Neural cell (in vitro differentiated cells): ENCODE measurements at regions not wholly inside any gene's neighbourhood (a gene's known extent, or its start where the extent isn't known, plus 50 kb on each side); places are given as distances from the start of the nearest gene placed in this dataset.

ENCODE experiments used
- H2AFZ ChIP-seq: fragments of 200-600, 300-800 bp; sonication (generic), shearing (Covaris generic); 2 replicates; pipeline ENCODE4 v1.6.0; 2014; ENCODE audit warnings: low read depth, mild to moderate bottlenecking, antibody characterized with exemption, low read length, moderate library complexity
- H3F3A ChIP-seq: fragments of 200-600 bp; shearing (Covaris generic); 2 replicates; pipeline ENCODE4 v1.6.1; 2016; ENCODE audit warnings: mild to moderate bottlenecking, moderate library complexity, mixed read lengths, antibody characterized with exemption, low read length; ENCODE audit not compliant: insufficient read depth, poor library complexity, severe bottlenecking
- H3K27ac ChIP-seq: fragments of 200-600, 300-800 bp; sonication (generic), shearing (Covaris generic); 2 replicates; pipeline ENCODE4 v1.5.1; 2014; ENCODE audit warnings: mild to moderate bottlenecking, low read length, moderate library complexity
- H3K27me3 ChIP-seq: fragments of 300-800, 200-600 bp; sonication (generic), shearing (Covaris generic); 2 replicates; pipeline ENCODE4 v1.6.0; 2014; ENCODE audit warnings: mild to moderate bottlenecking, low read depth, low read length, moderate library complexity; ENCODE audit not compliant: insufficient read depth
- H3K36me3 ChIP-seq: fragments of 300-800, 200-600 bp; sonication (generic), shearing (Covaris generic); 2 replicates; pipeline ENCODE4 v1.5.1; 2014; ENCODE audit warnings: mild to moderate bottlenecking, antibody characterized with exemption, low read length, moderate library complexity; ENCODE audit not compliant: insufficient read depth
- H3K4me2 ChIP-seq: fragments of 300-800, 200-600 bp; sonication (generic), shearing (Covaris generic); 2 replicates; pipeline ENCODE4 v1.6.0; 2014; ENCODE audit warnings: mild to moderate bottlenecking, low read length
- H3K4me3 ChIP-seq: fragments of 300-800, 200-600 bp; sonication (generic), shearing (Covaris generic); 2 replicates; pipeline ENCODE4 v1.5.1; 2014; ENCODE audit warnings: mild to moderate bottlenecking, low read length, moderate library complexity
- H3K79me2 ChIP-seq: fragments of 200-600 bp; shearing (Covaris generic); replicated peaks from 2 replicates; pipeline ENCODE4 v1.6.0; 2014; ENCODE audit warnings: mild to moderate bottlenecking, low read length, moderate library complexity; ENCODE audit not compliant: insufficient read depth
- H3K9ac ChIP-seq: fragments of 300-800, 200-600 bp; sonication (generic), shearing (Covaris generic); 2 replicates; pipeline ENCODE4 v1.6.1; 2016; ENCODE audit warnings: mild to moderate bottlenecking, low read length, mixed read lengths
- H3K9me2 ChIP-seq: fragments of 200-600 bp; shearing (Covaris generic); 2 replicates; pipeline ENCODE4 v1.6.1; 2016; ENCODE audit warnings: mild to moderate bottlenecking, low read length, mixed read lengths; ENCODE audit not compliant: insufficient read depth
- H3K9me3 ChIP-seq: fragments of 200-600, 300-800 bp; sonication (generic), shearing (Covaris generic); 2 replicates; pipeline ENCODE4 v1.6.1; 2016; ENCODE audit warnings: mild to moderate bottlenecking, mixed run types, low read length, moderate library complexity, mixed read lengths
- H4K20me1 ChIP-seq: fragments of 200-600 bp; shearing (Covaris generic); 2 replicates; pipeline ENCODE4 v1.6.1; 2016; ENCODE audit warnings: mild to moderate bottlenecking, mixed run types; ENCODE audit not compliant: insufficient read depth
- EP300 ChIP-seq: fragments of 450-650 bp; conservative IDR thresholded peaks from 2 replicates; pipeline ENCODE4 v1.6.1; 2014; ENCODE audit warnings: antibody characterized with exemption, mild to moderate bottlenecking, moderate library complexity; ENCODE audit not compliant: poor library complexity, severe bottlenecking
- EZH2 ChIP-seq: fragments of 200-600, 300-800 bp; shearing (Covaris generic), sonication (generic); IDR thresholded peaks from 2 replicates; pipeline ENCODE4 v1.6.1; 2014; ENCODE audit warnings: antibody characterized with exemption, low read length, borderline replicate concordance, mild to moderate bottlenecking; ENCODE audit not compliant: insufficient read depth, poor library complexity, severe bottlenecking
- MXI1 ChIP-seq: fragments of 450-650 bp; conservative IDR thresholded peaks from 2 replicates; pipeline ENCODE4 v1.6.1; 2014; ENCODE audit warnings: antibody characterized with exemption, mild to moderate bottlenecking; ENCODE audit not compliant: poor library complexity, severe bottlenecking
- POLR2AphosphoS5 ChIP-seq: IDR thresholded peaks from 2 replicates; pipeline ENCODE4 v1.6.1; 2012
- RAD21 ChIP-seq: fragments of 450-650 bp; conservative IDR thresholded peaks from 2 replicates; pipeline ENCODE4 v1.6.1; 2014; ENCODE audit warnings: antibody characterized with exemption, mild to moderate bottlenecking, moderate library complexity
- REST ChIP-seq: IDR thresholded peaks from 2 replicates; pipeline ENCODE4 v1.6.1; 2012; ENCODE audit warnings: borderline replicate concordance
- SMC3 ChIP-seq: fragments of 450-650 bp; conservative IDR thresholded peaks from 2 replicates; pipeline ENCODE4 v1.6.1; 2014; ENCODE audit warnings: antibody characterized with exemption, mild to moderate bottlenecking, moderate library complexity; ENCODE audit not compliant: poor library complexity
- TAF1 ChIP-seq: IDR thresholded peaks from 2 replicates; pipeline ENCODE4 v1.6.1; 2012; ENCODE audit warnings: low read depth
- TF ChIP-seq, protein P1 (sequence below): fragments of 450-650 bp; IDR thresholded peaks from 2 replicates; pipeline ENCODE4 v1.5.1; 2014; ENCODE audit warnings: antibody characterized with exemption, mild to moderate bottlenecking, moderate library complexity; ENCODE audit not compliant: poor library complexity, severe bottlenecking

GRCh38 chr6:168387911-168388310, 53.1 kb upstream of the SMOC2 start:
- Histone ChIP-seq H3K27me3 (no peaks in the 10 kb centered on the region), H3K27ac (no peak overlapping the region), H2AFZ (no peak overlapping the region), H3K79me2 (no peaks in the 10 kb centered on the region), H3F3A (no peaks in the 10 kb centered on the region), H3K9me2 (no peaks in the 10 kb centered on the region), H3K36me3 (no peaks in the 10 kb centered on the region), H4K20me1 (no peaks in the 10 kb centered on the region), H3K4me2 (no peak overlapping the region), H3K4me3 (no peak overlapping the region), H3K9ac (no peak overlapping the region), H3K9me3 (no peaks in the 10 kb centered on the region)
- no peak for TF ChIP-seq EP300
- no peak for TF ChIP-seq REST
- TF ChIP-seq POLR2AphosphoS5: no peak
- no peak for TF ChIP-seq TAF1
- no peak for TF ChIP-seq MXI1
- no peak for TF ChIP-seq SMC3
- TF ChIP-seq EZH2: no peak
- TF ChIP-seq, protein P1, sequence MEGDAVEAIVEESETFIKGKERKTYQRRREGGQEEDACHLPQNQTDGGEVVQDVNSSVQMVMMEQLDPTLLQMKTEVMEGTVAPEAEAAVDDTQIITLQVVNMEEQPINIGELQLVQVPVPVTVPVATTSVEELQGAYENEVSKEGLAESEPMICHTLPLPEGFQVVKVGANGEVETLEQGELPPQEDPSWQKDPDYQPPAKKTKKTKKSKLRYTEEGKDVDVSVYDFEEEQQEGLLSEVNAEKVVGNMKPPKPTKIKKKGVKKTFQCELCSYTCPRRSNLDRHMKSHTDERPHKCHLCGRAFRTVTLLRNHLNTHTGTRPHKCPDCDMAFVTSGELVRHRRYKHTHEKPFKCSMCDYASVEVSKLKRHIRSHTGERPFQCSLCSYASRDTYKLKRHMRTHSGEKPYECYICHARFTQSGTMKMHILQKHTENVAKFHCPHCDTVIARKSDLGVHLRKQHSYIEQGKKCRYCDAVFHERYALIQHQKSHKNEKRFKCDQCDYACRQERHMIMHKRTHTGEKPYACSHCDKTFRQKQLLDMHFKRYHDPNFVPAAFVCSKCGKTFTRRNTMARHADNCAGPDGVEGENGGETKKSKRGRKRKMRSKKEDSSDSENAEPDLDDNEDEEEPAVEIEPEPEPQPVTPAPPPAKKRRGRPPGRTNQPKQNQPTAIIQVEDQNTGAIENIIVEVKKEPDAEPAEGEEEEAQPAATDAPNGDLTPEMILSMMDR: no peak
- TF ChIP-seq RAD21: no peak

GRCh38 chr6:168388641-168389633, 52.0 kb upstream of the SMOC2 start:
- H3K9me3 ChIP-seq: no peaks in the 10 kb centered on the region
- H3F3A ChIP-seq: no peaks in the 10 kb centered on the region
- H3K36me3 ChIP-seq: no peaks in the 10 kb centered on the region
- no peak overlapping the region for H2AFZ ChIP-seq
- H3K27ac ChIP-seq: no peak overlapping the region
- H4K20me1 ChIP-seq: no peaks in the 10 kb centered on the region
- no peaks in the 10 kb centered on the region for H3K79me2 ChIP-seq
- H3K4me2 ChIP-seq: no peak overlapping the region
- no peaks in the 10 kb centered on the region for H3K27me3 ChIP-seq
- no peak overlapping the region for H3K9ac ChIP-seq
- TF ChIP-seq SMC3 (no peak), RAD21 (no peak), POLR2AphosphoS5 (no peak), MXI1 (no peak), EP300 (no peak), EZH2 (no peak), TAF1 (no peak), REST (no peak)
- TF ChIP-seq, protein P1: no peak
- no peaks in the 10 kb centered on the region for H3K9me2 ChIP-seq
- H3K4me3 ChIP-seq: no peak overlapping the region
